CD8-positive, alpha-beta memory T cell (primary cell): ENCODE measurements at regions not wholly inside any gene's neighbourhood (a gene's known extent, or its start where the extent isn't known, plus 50 kb on each side); places are given as distances from the start of the nearest gene placed in this dataset.

Source experiments
- CTCF ChIA-PET: fragments of 350-600 bp; sonication (Branson Sonifier 250); formaldehyde crosslinking; loops from one replicate; lab custom pipeline; 2021; ENCODE audit warnings: antibody characterized with exemption; lab: Charles Lee
- POLR2A ChIA-PET: fragments of 350-600 bp; sonication (Branson Sonifier 250); formaldehyde crosslinking; loops from one replicate; lab custom pipeline; 2021; ENCODE audit warnings: antibody characterized with exemption; lab: Charles Lee
- DNase-seq, 5 donors: peaks; one replicate each; pipeline versions ENCODE4 v3.0.0 to v3.0.0-alpha.2; 2020 to 2022; ENCODE audit warnings: mixed read lengths in 1 of 5
- H3K27ac ChIP-seq: one replicate; pipeline ENCODE4 v1.7.0; 2013; ENCODE audit warnings: low read depth, mild to moderate bottlenecking, low read length, moderate library complexity
- H3K27me3 ChIP-seq: 2 replicates; pipeline ENCODE4 v1.7.0; 2013; ENCODE audit warnings: low read length, mild to moderate bottlenecking; ENCODE audit not compliant: insufficient read depth, poor library complexity, severe bottlenecking
- H3K36me3 ChIP-seq: 2 replicates; pipeline ENCODE4 v1.7.0; 2013; ENCODE audit warnings: mild to moderate bottlenecking, low read length, moderate library complexity; ENCODE audit not compliant: insufficient read depth
- H3K4me1 ChIP-seq: 2 replicates; pipeline ENCODE4 v1.7.0; 2013; ENCODE audit warnings: mild to moderate bottlenecking, low read length, moderate library complexity; ENCODE audit not compliant: insufficient read depth
- H3K4me3 ChIP-seq: 2 replicates; pipeline ENCODE4 v1.7.0; 2013; ENCODE audit warnings: mild to moderate bottlenecking, low read length
- H3K9me3 ChIP-seq: 2 replicates; pipeline ENCODE4 v1.7.0; 2013; ENCODE audit warnings: mild to moderate bottlenecking, low read length
- H3K27ac Mint-ChIP-seq, 8 donors: one replicate each; pipeline ENCODE4 v1.8.0; 2020 to 2021; ENCODE audit warnings: mixed read lengths in 8 of 8, mild to moderate bottlenecking in 6 of 8, inconsistent platforms in 3 of 8, moderate library complexity in 3 of 8
- H3K27me3 Mint-ChIP-seq, 2 donors: one replicate each; pipeline ENCODE4 v1.8.0; 2020 to 2021; ENCODE audit warnings: mixed read lengths in 2 of 2, mild to moderate bottlenecking in 1 of 2, moderate library complexity in 1 of 2
- H3K36me3 Mint-ChIP-seq, 3 donors: one replicate each; pipeline ENCODE4 v1.8.0; 2020 to 2021; ENCODE audit warnings: mixed read lengths in 3 of 3, inconsistent platforms in 1 of 3, mild to moderate bottlenecking in 1 of 3
- H3K4me1 Mint-ChIP-seq, 3 donors: one replicate each; pipeline ENCODE4 v1.8.0; 2020 to 2021; ENCODE audit warnings: mixed read lengths in 3 of 3, inconsistent platforms in 1 of 3, mild to moderate bottlenecking in 1 of 3
- H3K4me3 Mint-ChIP-seq, 7 donors: one replicate each; pipeline ENCODE4 v1.8.0; 2020 to 2021; ENCODE audit warnings: mixed read lengths in 7 of 7, mild to moderate bottlenecking in 6 of 7, moderate library complexity in 4 of 7, inconsistent platforms in 2 of 7
- H3K9me3 Mint-ChIP-seq, 5 donors: one replicate each; pipeline ENCODE4 v1.8.0; 2020 to 2022; ENCODE audit warnings: mixed read lengths in 5 of 5, mild to moderate bottlenecking in 3 of 5, moderate library complexity in 2 of 5, inconsistent platforms in 1 of 5

DNA sequence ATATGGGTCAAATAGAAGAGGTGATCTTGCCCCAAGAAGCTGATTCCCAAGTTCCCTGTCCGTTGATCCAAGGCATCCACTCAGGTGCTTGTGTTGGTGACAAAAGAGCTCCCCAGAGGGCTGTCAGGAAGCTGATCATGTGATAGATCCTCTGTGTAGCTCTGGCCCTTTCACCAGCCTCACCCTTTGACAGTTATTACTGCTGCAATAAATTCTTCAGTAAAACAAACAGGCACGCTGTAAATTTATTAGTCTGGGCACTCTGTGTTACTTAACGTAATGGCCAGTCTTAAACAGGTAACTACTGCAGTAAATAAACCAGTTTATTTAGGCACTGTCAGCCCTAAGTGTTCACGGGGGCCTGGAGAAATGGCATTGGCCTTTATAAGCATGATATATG is 473.9 kb downstream of the BCL11B start:
- Mint-ChIP-seq H3K9me3 (peaks cover 4 to 18% (median 16%) of the 10 kb centered on the region in 5 donors), H3K27me3 (peaks cover 0 to 6% of the 10 kb centered on the region in 2 donors), H3K4me1 (no peaks in the 10 kb centered on the region), H3K27ac (no peak overlapping the region), H3K4me3 (no peak overlapping the region), H3K36me3 (peaks cover 0 to 9% (median 3%) of the 10 kb centered on the region in 3 donors)
- Histone ChIP-seq H3K27ac (no peak overlapping the region), H3K36me3 (no peaks in the 10 kb centered on the region), H3K4me1 (no peaks in the 10 kb centered on the region), H3K4me3 (no peak overlapping the region), H3K9me3 (no peaks in the 10 kb centered on the region), H3K27me3 (no peaks in the 10 kb centered on the region)
- POLR2A ChIA-PET: no interaction called here
- DNase-seq: no peak
- CTCF ChIA-PET: no interaction called here

DNA sequence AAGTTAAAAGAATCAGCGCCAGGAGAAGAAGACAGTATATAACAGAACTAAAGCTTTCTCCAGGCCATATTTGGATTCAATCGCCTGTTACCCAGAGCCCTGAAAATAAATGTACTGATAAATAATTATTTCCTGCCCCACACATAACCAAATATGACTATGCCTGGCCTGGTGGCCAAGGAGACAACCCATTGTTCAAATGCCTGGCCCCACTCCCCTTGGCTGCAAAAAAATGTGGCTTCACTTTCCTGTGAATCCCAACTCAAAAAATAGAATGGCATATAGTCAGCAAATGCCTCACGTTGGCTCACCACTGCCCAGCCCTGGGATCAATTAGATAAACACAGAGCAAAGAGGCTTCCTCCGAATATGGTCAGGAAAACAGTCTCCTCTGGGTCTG is 472.1 kb downstream of the BCL11B start:
- Mint-ChIP-seq H3K27me3 (peaks cover 0 to 6% of the 10 kb centered on the region in 2 donors), H3K36me3 (no peaks in the 10 kb centered on the region), H3K4me1 (no peaks in the 10 kb centered on the region), H3K27ac (no peak overlapping the region), H3K4me3 (no peak overlapping the region), H3K9me3 (peaks cover 0 to 2% (median 0%) of the 10 kb centered on the region in 5 donors)
- no peak overlapping the region for H3K4me3 ChIP-seq
- ChIA-PET POLR2A (no interaction called here), CTCF (no interaction called here)
- no peaks in the 10 kb centered on the region for H3K9me3 ChIP-seq
- no peaks in the 10 kb centered on the region for H3K27me3 ChIP-seq
- DNase-seq: no peak
- H3K27ac ChIP-seq: no peak overlapping the region
- no peaks in the 10 kb centered on the region for H3K36me3 ChIP-seq
- no peaks in the 10 kb centered on the region for H3K4me1 ChIP-seq

DNA sequence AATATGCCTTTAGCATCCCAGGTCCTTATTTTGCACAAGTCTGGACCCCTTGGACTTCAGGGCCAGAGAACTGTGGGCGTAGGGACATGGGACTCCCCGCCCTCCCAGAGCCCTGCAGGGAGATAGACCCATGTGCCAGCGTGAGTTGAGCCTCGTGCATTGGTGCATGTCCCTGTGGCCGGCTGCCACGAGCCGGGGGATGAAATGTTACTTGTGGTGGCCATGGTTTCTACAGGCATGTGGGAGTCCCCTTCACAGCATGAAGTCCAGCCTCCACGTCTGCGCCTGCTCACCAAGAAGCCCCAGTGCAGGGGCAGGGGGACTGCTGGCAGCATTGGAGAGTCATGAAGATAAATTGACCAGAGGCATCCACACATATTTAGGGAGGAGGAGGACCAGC is 470.0 kb downstream of the BCL11B start:
- ChIA-PET POLR2A (no interaction called here), CTCF (no interaction called here)
- Histone ChIP-seq H3K27me3 (no peaks in the 10 kb centered on the region), H3K36me3 (no peaks in the 10 kb centered on the region), H3K4me1 (no peaks in the 10 kb centered on the region), H3K9me3 (no peaks in the 10 kb centered on the region), H3K27ac (no peak overlapping the region), H3K4me3 (no peak overlapping the region)
- H3K27ac Mint-ChIP-seq: no peak overlapping the region
- H3K4me1 Mint-ChIP-seq: no peaks in the 10 kb centered on the region
- H3K27me3 Mint-ChIP-seq: peaks cover 0 to 5% of the 10 kb centered on the region in 2 donors
- no peak for DNase-seq
- no peaks in the 10 kb centered on the region for H3K36me3 Mint-ChIP-seq
- no peaks in the 10 kb centered on the region for H3K9me3 Mint-ChIP-seq
- H3K4me3 Mint-ChIP-seq: no peak overlapping the region

DNA sequence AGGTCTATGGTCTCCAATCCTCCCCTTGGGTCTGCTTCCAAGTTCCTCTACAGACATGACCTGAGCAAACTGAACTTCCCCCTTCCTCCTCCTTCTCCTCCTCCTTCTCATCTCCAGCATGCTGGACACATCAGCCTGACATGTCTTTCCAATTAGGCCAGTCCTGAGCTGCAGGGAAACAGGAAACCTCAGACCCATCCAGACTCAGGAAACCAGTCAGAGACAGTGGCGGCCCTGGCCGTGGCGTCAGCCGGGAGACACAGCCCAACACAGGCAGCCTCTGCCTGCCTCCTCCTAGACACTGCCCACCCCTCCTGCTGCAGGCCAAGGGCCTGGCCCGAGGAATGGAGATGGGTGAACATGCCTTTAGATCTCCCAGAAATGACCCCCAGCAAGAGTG is 468.8 kb downstream of the BCL11B start:
- POLR2A ChIA-PET: no interaction called here
- Mint-ChIP-seq H3K9me3 (no peaks in the 10 kb centered on the region), H3K27me3 (peaks cover 5 to 7% of the 10 kb centered on the region in 2 donors), H3K36me3 (no peaks in the 10 kb centered on the region), H3K27ac (no peak overlapping the region), H3K4me1 (no peaks in the 10 kb centered on the region), H3K4me3 (no peak overlapping the region)
- Histone ChIP-seq H3K27ac (no peak overlapping the region), H3K27me3 (no peaks in the 10 kb centered on the region), H3K4me1 (no peaks in the 10 kb centered on the region), H3K36me3 (no peaks in the 10 kb centered on the region), H3K4me3 (no peak overlapping the region), H3K9me3 (no peaks in the 10 kb centered on the region)
- CTCF ChIA-PET: no interaction called here
- DNase-seq: no peak

DNA sequence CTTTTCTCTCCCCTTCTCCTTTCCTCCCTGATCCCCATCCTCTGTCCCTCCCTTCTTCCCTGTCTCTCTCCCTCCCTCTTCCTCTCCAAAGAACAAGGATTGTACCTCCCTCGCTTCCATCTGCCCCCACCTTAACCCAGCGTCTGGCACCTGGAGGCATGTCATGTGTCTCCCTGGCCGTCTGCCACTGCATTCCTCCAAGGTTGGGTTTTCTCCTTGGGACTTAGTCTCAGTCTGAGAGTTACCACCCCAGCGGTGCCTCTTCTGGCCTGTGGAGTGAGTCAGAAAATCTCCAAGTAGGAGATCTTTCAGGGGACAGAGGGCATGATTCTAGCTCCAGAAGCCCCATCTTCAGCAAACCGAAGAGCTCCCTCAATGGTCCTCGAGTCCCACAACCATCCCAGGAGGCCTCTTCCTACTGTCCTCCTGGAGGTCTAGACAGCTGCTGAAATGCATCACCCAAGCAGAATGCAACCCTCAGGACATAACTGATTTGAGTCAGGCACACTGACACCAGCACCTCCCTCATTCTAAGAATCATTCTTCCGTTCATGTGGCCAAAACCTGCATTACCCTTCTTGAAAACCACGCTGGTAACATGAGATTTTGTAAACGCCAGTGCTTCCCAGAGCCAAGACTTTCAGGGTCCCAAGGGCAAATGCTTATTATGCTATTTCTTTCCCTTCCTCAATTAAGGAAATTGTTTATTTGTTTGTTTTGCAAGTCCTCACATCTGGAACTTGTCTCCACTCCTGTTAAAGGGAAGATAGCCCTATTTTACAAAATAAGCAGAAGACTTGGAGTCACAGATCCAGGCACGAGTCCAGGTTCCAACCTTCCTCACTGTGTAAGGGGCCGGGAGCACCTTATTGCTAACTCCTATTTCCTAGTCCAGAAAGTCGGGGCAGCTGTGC is 463.2 kb downstream of the BCL11B start:
- no peak overlapping the region for H3K27ac Mint-ChIP-seq
- Histone ChIP-seq H3K27ac (no peak overlapping the region), H3K4me3 (no peak overlapping the region), H3K4me1 (no peaks in the 10 kb centered on the region), H3K27me3 (no peaks in the 10 kb centered on the region), H3K9me3 (no peaks in the 10 kb centered on the region), H3K36me3 (no peaks in the 10 kb centered on the region)
- ChIA-PET CTCF (no interaction called here), POLR2A (no interaction called here)
- no peak for DNase-seq
- H3K4me3 Mint-ChIP-seq: no peak overlapping the region
- peaks cover 0 to 11% (median 1%) of the 10 kb centered on the region in 3 donors for H3K36me3 Mint-ChIP-seq
- no peaks in the 10 kb centered on the region for H3K4me1 Mint-ChIP-seq
- peaks cover 3 to 42% of the 10 kb centered on the region in 2 donors for H3K27me3 Mint-ChIP-seq
- H3K9me3 Mint-ChIP-seq: peaks cover 0 to 3% (median 0%) of the 10 kb centered on the region in 5 donors

DNA sequence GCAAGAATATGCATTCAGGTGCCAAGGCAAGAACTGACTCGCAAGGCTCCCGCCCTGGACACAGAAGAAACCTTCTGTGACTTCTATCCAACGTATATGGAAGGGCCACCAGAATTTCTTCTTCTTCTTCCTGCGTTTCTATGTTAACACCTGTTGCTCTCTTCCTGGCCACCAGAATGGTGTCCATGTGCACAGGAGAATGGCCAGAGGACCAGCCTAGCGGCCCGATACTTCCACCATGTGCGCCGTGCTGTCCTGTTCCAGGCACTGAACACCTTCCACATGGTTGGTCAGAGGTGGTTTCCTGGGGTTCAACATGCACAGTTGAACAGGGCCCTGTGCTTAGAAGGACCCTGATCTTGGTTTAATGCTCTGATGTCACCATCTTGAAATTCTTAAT is 455.8 kb downstream of the BCL11B start:
- no peaks in the 10 kb centered on the region for H3K9me3 ChIP-seq
- H3K27ac ChIP-seq: no peak overlapping the region
- POLR2A ChIA-PET: no interaction called here
- H3K4me1 ChIP-seq: no peaks in the 10 kb centered on the region
- H3K4me3 Mint-ChIP-seq: no peak overlapping the region
- no peak overlapping the region for H3K27ac Mint-ChIP-seq
- peaks cover 0 to 4% (median 1%) of the 10 kb centered on the region in 3 donors for H3K36me3 Mint-ChIP-seq
- DNase-seq: no peak
- peaks cover 5 to 17% of the 10 kb centered on the region in 2 donors for H3K27me3 Mint-ChIP-seq
- peaks cover 0 to 6% (median 1%) of the 10 kb centered on the region in 3 donors for H3K4me1 Mint-ChIP-seq
- CTCF ChIA-PET: no interaction called here
- no peak overlapping the region for H3K4me3 ChIP-seq
- peaks cover 0 to 3% (median 0%) of the 10 kb centered on the region in 5 donors for H3K9me3 Mint-ChIP-seq
- H3K27me3 ChIP-seq: no peaks in the 10 kb centered on the region
- no peaks in the 10 kb centered on the region for H3K36me3 ChIP-seq

DNA sequence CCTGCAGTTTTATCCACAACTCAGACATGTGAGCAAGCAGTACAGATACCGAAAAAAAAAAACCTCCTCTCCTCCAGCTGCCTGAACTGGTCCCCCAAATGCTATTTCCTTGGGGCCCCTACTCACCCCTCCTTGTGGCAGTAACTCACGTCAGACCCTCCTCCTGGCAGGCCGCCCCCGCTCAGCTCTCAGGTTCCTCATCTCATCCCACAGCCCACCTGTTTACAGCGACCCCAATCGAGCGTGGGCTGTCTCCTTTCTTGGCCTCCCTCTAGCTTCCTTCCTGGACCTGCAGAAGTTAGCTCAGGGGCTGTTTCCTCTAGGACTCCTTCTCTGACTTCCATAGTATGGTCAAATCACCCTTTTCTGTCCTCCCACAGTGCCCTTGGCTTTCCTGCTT is 455.3 kb downstream of the BCL11B start:
- CTCF ChIA-PET: no interaction called here
- H3K27me3 Mint-ChIP-seq: peaks cover 6 to 12% of the 10 kb centered on the region in 2 donors
- Histone ChIP-seq H3K4me3 (no peak overlapping the region), H3K36me3 (no peaks in the 10 kb centered on the region), H3K27ac (no peak overlapping the region), H3K9me3 (no peaks in the 10 kb centered on the region), H3K4me1 (no peaks in the 10 kb centered on the region), H3K27me3 (no peaks in the 10 kb centered on the region)
- peaks cover 0 to 6% (median 1%) of the 10 kb centered on the region in 3 donors for H3K4me1 Mint-ChIP-seq
- peaks cover 0 to 1% (median 0%) of the 10 kb centered on the region in 3 donors for H3K36me3 Mint-ChIP-seq
- peaks cover 0 to 3% (median 0%) of the 10 kb centered on the region in 5 donors for H3K9me3 Mint-ChIP-seq
- no peak overlapping the region for H3K4me3 Mint-ChIP-seq
- no peak for DNase-seq
- POLR2A ChIA-PET: no interaction called here
- H3K27ac Mint-ChIP-seq: peak overlapping the region in 2 of 8 donors; percentile 3 to 41

DNA sequence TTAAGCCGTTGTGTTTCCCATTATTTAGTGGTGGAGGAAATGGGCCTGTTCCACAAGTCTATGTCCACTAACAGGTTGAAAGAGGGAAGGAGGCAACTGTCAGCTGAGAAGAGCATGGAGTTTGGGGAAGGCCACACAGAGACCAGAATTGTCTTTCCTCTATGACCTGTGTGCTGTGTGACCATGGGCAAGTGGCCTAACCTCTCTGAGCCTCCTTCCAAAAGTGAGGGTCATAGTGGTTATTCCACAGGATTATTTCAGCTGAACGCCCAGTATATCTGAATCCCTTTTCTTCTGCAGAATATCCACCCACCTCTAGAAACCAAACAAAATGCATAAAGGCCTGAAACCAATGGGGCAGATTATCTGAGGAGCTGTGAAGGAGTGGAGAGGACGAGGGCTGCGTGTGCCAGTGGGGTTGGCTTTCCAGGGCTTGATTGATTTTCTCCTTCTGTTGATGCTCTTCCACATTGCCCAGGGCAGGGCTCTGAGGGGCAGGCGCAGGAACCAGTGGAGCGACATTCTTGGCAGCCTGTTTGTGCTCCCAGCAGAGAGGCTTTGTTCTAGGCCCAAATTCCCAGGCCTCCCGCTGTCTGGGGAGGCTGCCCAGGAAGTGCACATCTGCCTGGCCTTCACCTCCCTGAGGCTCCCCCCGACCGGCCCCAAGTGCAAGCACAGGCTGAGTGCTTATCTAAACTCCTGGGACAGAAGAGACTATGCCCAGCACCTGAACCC is 452.7 kb downstream of the BCL11B start:
- Histone ChIP-seq H3K36me3 (no peaks in the 10 kb centered on the region), H3K27me3 (no peaks in the 10 kb centered on the region), H3K27ac (no peak overlapping the region), H3K9me3 (no peaks in the 10 kb centered on the region), H3K4me1 (no peaks in the 10 kb centered on the region), H3K4me3 (no peak overlapping the region)
- Mint-ChIP-seq H3K4me1 (peaks cover 0 to 6% (median 1%) of the 10 kb centered on the region in 3 donors), H3K27ac (no peak overlapping the region), H3K4me3 (no peak overlapping the region), H3K36me3 (no peaks in the 10 kb centered on the region), H3K9me3 (no peaks in the 10 kb centered on the region), H3K27me3 (peaks cover 0 to 5% of the 10 kb centered on the region in 2 donors)
- DNase-seq: no peak
- POLR2A ChIA-PET: no interaction called here
- CTCF ChIA-PET: no interaction called here
